ENCODE measurements at regions not wholly inside any gene's neighbourhood (a gene's known extent, or its start where the extent isn't known, plus 50 kb on each side); places are given as distances from the start of the nearest gene placed in this dataset.
"Not testable (repeated sequence)": the region's sequence is repeated elsewhere in the genome, so short reads cannot be mapped to it uniquely, and the experiment has no call there.

DNA sequence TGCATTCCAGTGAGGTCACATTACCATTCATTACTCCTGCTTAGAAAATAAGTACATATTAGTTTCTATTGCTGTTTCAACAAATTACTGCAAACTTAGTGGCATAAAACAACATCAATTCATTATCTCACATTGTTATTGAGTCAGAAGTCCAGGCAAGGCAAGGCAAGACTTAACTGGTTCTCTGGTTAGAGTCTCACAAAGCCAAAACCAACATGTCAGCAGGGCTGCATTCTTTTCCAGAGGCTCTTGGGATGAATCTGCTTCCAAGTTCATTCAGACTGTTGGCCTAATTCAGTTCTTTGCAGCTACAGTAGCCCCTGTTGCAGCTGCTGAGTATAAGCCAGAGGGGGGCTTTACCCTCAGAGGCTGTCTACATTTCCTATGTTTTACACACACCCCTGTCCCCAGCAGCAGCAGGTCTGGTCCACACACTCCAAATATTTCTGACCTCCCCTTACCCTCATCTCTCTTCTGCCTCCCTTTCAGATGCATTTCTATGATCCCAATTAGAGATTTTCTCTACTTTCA, 892.1 kb upstream of the EPHA5 start:
- DNase-seq: no peak
- no peaks in the 10 kb centered on the region for H3K36me3 ChIP-seq (replicated peaks; ENCODE audit: insufficient read depth, low read length)
- TF ChIP-seq EZH2 (optimal IDR thresholded peaks at IDR 0.05; ENCODE audit: low read depth, low read length): no peak
- TF ChIP-seq CTCF (IDR thresholded peaks at IDR 0.05; ENCODE audit: low read length): no peak
- TF ChIP-seq EZH2phosphoT487 (IDR thresholded peaks at IDR 0.05; ENCODE audit: low read length): no peak
- H3K9me2 ChIP-seq (replicated peaks; ENCODE audit: insufficient read depth, low read length): no peaks in the 10 kb centered on the region
- no peaks in the 10 kb centered on the region for H3K9me3 ChIP-seq (replicated peaks; ENCODE audit: insufficient read depth, low read length)
- H3K4me3 ChIP-seq (ENCODE audit: low read length): no peak overlapping the region
- no peaks in the 10 kb centered on the region for H4K20me1 ChIP-seq (ENCODE audit: insufficient read depth, low read length)
- no peaks in the 10 kb centered on the region for H3F3A ChIP-seq (ENCODE audit: insufficient read depth, low read length)
- no peak overlapping the region for H2AFZ ChIP-seq (ENCODE audit: low read length)
- no peak overlapping the region for H3K4me2 ChIP-seq (ENCODE audit: low read depth, low read length)
- no peaks in the 10 kb centered on the region for H3K27me3 ChIP-seq (replicated peaks; ENCODE audit: insufficient read depth, low read length)
- no peak overlapping the region for H3K9ac ChIP-seq (ENCODE audit: low read length)
- H3K79me2 ChIP-seq (ENCODE audit: low read length): no peaks in the 10 kb centered on the region
- no peaks in the 10 kb centered on the region for H3K4me1 ChIP-seq (ENCODE audit: low read length)
- H3K27ac ChIP-seq (ENCODE audit: low read length): no peak overlapping the region

- H3K79me2 ChIP-seq (ENCODE audit: low read length); H3K4me2 ChIP-seq (ENCODE audit: low read depth, low read length); H3K27me3 ChIP-seq (replicated peaks; ENCODE audit: insufficient read depth, low read length); H3F3A ChIP-seq (ENCODE audit: insufficient read depth, low read length); H3K36me3 ChIP-seq (replicated peaks; ENCODE audit: insufficient read depth, low read length); H2AFZ ChIP-seq (ENCODE audit: low read length); H4K20me1 ChIP-seq (ENCODE audit: insufficient read depth, low read length); DNase-seq; H3K4me1 ChIP-seq (ENCODE audit: low read length); H3K9ac ChIP-seq (ENCODE audit: low read length); H3K9me2 ChIP-seq (replicated peaks; ENCODE audit: insufficient read depth, low read length); H3K27ac ChIP-seq (ENCODE audit: low read length); H3K4me3 ChIP-seq (ENCODE audit: low read length); H3K9me3 ChIP-seq (replicated peaks; ENCODE audit: insufficient read depth, low read length): not testable (repeated sequence)
Observed at GRCh38 chr4:66561465-66562053, 891.3 kb upstream of the EPHA5 start.

GRCh38 chr4:66558651-66559050, 888.4 kb upstream of the EPHA5 start:
- Histone ChIP-seq H3K79me2 (ENCODE audit: low read length) (no peaks in the 10 kb centered on the region), H3K9me3 (replicated peaks; ENCODE audit: insufficient read depth, low read length) (no peaks in the 10 kb centered on the region), H3F3A (ENCODE audit: insufficient read depth, low read length) (no peaks in the 10 kb centered on the region), H3K36me3 (replicated peaks; ENCODE audit: insufficient read depth, low read length) (no peaks in the 10 kb centered on the region), H3K4me2 (ENCODE audit: low read depth, low read length) (no peak overlapping the region), H3K27me3 (replicated peaks; ENCODE audit: insufficient read depth, low read length) (no peaks in the 10 kb centered on the region), H4K20me1 (ENCODE audit: insufficient read depth, low read length) (no peaks in the 10 kb centered on the region), H3K9me2 (replicated peaks; ENCODE audit: insufficient read depth, low read length) (no peaks in the 10 kb centered on the region), H3K4me3 (ENCODE audit: low read length) (no peak overlapping the region), H3K9ac (ENCODE audit: low read length) (no peak overlapping the region), H2AFZ (ENCODE audit: low read length) (no peak overlapping the region), H3K4me1 (ENCODE audit: low read length) (no peaks in the 10 kb centered on the region), H3K27ac (ENCODE audit: low read length) (no peak overlapping the region)
- no peak for TF ChIP-seq CTCF (IDR thresholded peaks at IDR 0.05; ENCODE audit: low read length)
- TF ChIP-seq EZH2phosphoT487 (IDR thresholded peaks at IDR 0.05; ENCODE audit: low read length): no peak
- no peak for TF ChIP-seq EZH2 (optimal IDR thresholded peaks at IDR 0.05; ENCODE audit: low read depth, low read length)
- no peak for DNase-seq

GRCh38 chr4:66556651-66557278, 886.5 kb upstream of the EPHA5 start:
- Histone ChIP-seq H2AFZ (ENCODE audit: low read length) (no peak overlapping the region), H3K9me2 (replicated peaks; ENCODE audit: insufficient read depth, low read length) (no peaks in the 10 kb centered on the region), H3K9me3 (replicated peaks; ENCODE audit: insufficient read depth, low read length) (no peaks in the 10 kb centered on the region), H3K36me3 (replicated peaks; ENCODE audit: insufficient read depth, low read length) (no peaks in the 10 kb centered on the region), H3K4me2 (ENCODE audit: low read depth, low read length) (no peak overlapping the region), H3F3A (ENCODE audit: insufficient read depth, low read length) (no peaks in the 10 kb centered on the region), H3K4me3 (ENCODE audit: low read length) (no peak overlapping the region), H3K27me3 (replicated peaks; ENCODE audit: insufficient read depth, low read length) (no peaks in the 10 kb centered on the region), H3K4me1 (ENCODE audit: low read length) (no peaks in the 10 kb centered on the region), H3K79me2 (ENCODE audit: low read length) (no peaks in the 10 kb centered on the region), H3K9ac (ENCODE audit: low read length) (no peak overlapping the region), H3K27ac (ENCODE audit: low read length) (no peak overlapping the region), H4K20me1 (ENCODE audit: insufficient read depth, low read length) (no peaks in the 10 kb centered on the region)
- no peak for DNase-seq
- TF ChIP-seq CTCF (IDR thresholded peaks at IDR 0.05; ENCODE audit: low read length) (no peak), EZH2phosphoT487 (IDR thresholded peaks at IDR 0.05; ENCODE audit: low read length) (no peak), EZH2 (optimal IDR thresholded peaks at IDR 0.05; ENCODE audit: low read depth, low read length) (no peak)

All from MM.1S (cell line).